GM23338 (cell line): ENCODE measurements at regions not wholly inside any gene's neighbourhood (a gene's known extent, or its start where the extent isn't known, plus 50 kb on each side); places are given as distances from the start of the nearest gene placed in this dataset.

Experiments used
- ATAC-seq: fragments of 200-7000 bp; cut with Tn5 transposase; 3 replicates; pipeline ENCODE4 v1.9.1; 2020
- DNase-seq: peaks from one replicate; pipeline ENCODE4 v3.0.0-alpha.2; 2015; ENCODE audit warnings: low spot score
- H2AFZ ChIP-seq: fragments of 200-600 bp; sonication (generic); 2 replicates; pipeline ENCODE4 v1.8.0; 2016; ENCODE audit warnings: antibody characterized with exemption, mild to moderate bottlenecking, moderate library complexity
- H3F3A ChIP-seq: fragments of 200-600 bp; sonication (generic); replicated peaks from 2 replicates; pipeline ENCODE4 v1.8.0; 2017; ENCODE audit warnings: antibody characterized with exemption, mixed run types, low read depth
- H3K27ac ChIP-seq: fragments of 200-600 bp; sonication (generic); 2 replicates; pipeline ENCODE4 v1.6.1; 2016; ENCODE audit warnings: low read depth
- H3K27me3 ChIP-seq: fragments of 200-600 bp; sonication (generic); 2 replicates; pipeline ENCODE4 v1.8.0; 2016; ENCODE audit warnings: mild to moderate bottlenecking, mixed run types, moderate library complexity; ENCODE audit not compliant: insufficient read depth
- H3K36me3 ChIP-seq: fragments of 200-600 bp; sonication (generic); 2 replicates; pipeline ENCODE4 v1.8.0; 2016; ENCODE audit warnings: mild to moderate bottlenecking; ENCODE audit not compliant: insufficient read depth
- H3K4me1 ChIP-seq: fragments of 200-600 bp; sonication (generic); 2 replicates; pipeline ENCODE4 v1.8.0; 2016; ENCODE audit warnings: mild to moderate bottlenecking, moderate library complexity; ENCODE audit not compliant: insufficient read depth
- H3K4me2 ChIP-seq: fragments of 200-600 bp; sonication (generic); 2 replicates; pipeline ENCODE4 v1.7.1; 2017; ENCODE audit warnings: mixed run types
- H3K4me3 ChIP-seq: fragments of 200-600 bp; sonication (generic); 2 replicates; pipeline ENCODE4 v1.6.1; 2016; ENCODE audit warnings: mixed run types
- H3K79me2 ChIP-seq: fragments of 200-600 bp; sonication (generic); replicated peaks from 2 replicates; pipeline ENCODE4 v1.8.0; 2017; ENCODE audit warnings: mild to moderate bottlenecking; ENCODE audit not compliant: insufficient read depth
- H3K9me2 ChIP-seq: fragments of 200-600 bp; sonication (generic); 2 replicates; pipeline ENCODE4 v1.8.0; 2017; ENCODE audit not compliant: insufficient read depth
- H4K20me1 ChIP-seq: fragments of 200-600 bp; sonication (generic); replicated peaks from 2 replicates; pipeline ENCODE4 v1.8.0; 2017; ENCODE audit warnings: mild to moderate bottlenecking; ENCODE audit not compliant: insufficient read depth
- H3K27ac Mint-ChIP-seq: 2 replicates; pipeline ENCODE4 v1.8.0; 2020; ENCODE audit warnings: inconsistent platforms, mild to moderate bottlenecking, moderate library complexity, mixed read lengths
- H3K27me3 Mint-ChIP-seq: 3 replicates; pipeline ENCODE4 v1.8.0; 2022; ENCODE audit warnings: low read depth, mild to moderate bottlenecking, moderate library complexity, mixed read lengths, inconsistent platforms; ENCODE audit not compliant: insufficient read depth, poor library complexity
- H3K36me3 Mint-ChIP-seq: 3 replicates; pipeline ENCODE4 v1.8.0; 2021; ENCODE audit warnings: low read depth, mild to moderate bottlenecking, inconsistent platforms, moderate library complexity, mixed read lengths
- H3K4me1 Mint-ChIP-seq: 3 replicates; pipeline ENCODE4 v1.8.0; 2020; ENCODE audit warnings: mild to moderate bottlenecking, inconsistent platforms, mixed read lengths
- H3K4me3 Mint-ChIP-seq: 3 replicates; pipeline ENCODE4 v1.8.0; 2021; ENCODE audit warnings: moderate library complexity, mild to moderate bottlenecking, inconsistent platforms, mixed read lengths
- H3K9me3 Mint-ChIP-seq: 3 replicates; pipeline ENCODE4 v1.8.0; 2020; ENCODE audit warnings: moderate library complexity, mild to moderate bottlenecking, inconsistent platforms, mixed read lengths
- CREB1 ChIP-seq: fragments of 250-450 bp; sonication (Bioruptor Pico); IDR thresholded peaks from 2 replicates; pipeline ENCODE4 v1.5.0; 2020; ENCODE audit warnings: low read depth, mild to moderate bottlenecking, moderate library complexity
- EZH2 ChIP-seq: fragments of 200-600 bp; sonication (generic); IDR thresholded peaks from one replicate; pipeline ENCODE4 v1.8.0; 2017; ENCODE audit warnings: antibody characterized with exemption, mild to moderate bottlenecking, low read depth; ENCODE audit not compliant: unreplicated experiment
- EZH2phosphoT487 ChIP-seq: fragments of 200-600 bp; sonication (generic); IDR thresholded peaks from one replicate; pipeline ENCODE4 v1.8.1; 2018; ENCODE audit warnings: antibody characterized with exemption; ENCODE audit not compliant: unreplicated experiment
- NANOG ChIP-seq: IDR thresholded peaks from 2 replicates; pipeline ENCODE4 v1.6.1; 2016; ENCODE audit warnings: antibody characterized with exemption, borderline replicate concordance
- POLR2AphosphoS5 ChIP-seq: IDR thresholded peaks from 2 replicates; pipeline ENCODE4 v1.6.1; 2016; ENCODE audit warnings: antibody characterized with exemption, low read depth
- STAT1 ChIP-seq: IDR thresholded peaks from one replicate; pipeline ENCODE4 v1.6.1; 2016; ENCODE audit warnings: antibody characterized with exemption; ENCODE audit not compliant: unreplicated experiment
- ZNF114 ChIP-seq: fragments of 250-450 bp; sonication (Bioruptor Pico); IDR thresholded peaks from 2 replicates; pipeline ENCODE4 v1.5.0; 2020; ENCODE audit warnings: mild to moderate bottlenecking, moderate library complexity
- ZNF331 ChIP-seq: fragments of 250-450 bp; sonication (Bioruptor Pico); IDR thresholded peaks from 2 replicates; pipeline ENCODE4 v1.5.0; 2020; ENCODE audit warnings: low read depth, mild to moderate bottlenecking, moderate library complexity
- TF ChIP-seq, protein P1 (sequence below), 2 experiments: fragments of 200-600 bp in 1 of 2; sonication (generic) in 1 of 2; conservative IDR thresholded peaks; 2 replicates each; pipeline versions ENCODE4 v1.5.1 to v1.6.1; 2016 to 2017; ENCODE audit warnings: antibody characterized with exemption in 2 of 2, low read depth in 2 of 2, mild to moderate bottlenecking in 2 of 2, moderate library complexity in 1 of 2
- TF ChIP-seq, protein P2 (sequence below): fragments of 250-450 bp; sonication (Bioruptor Pico); IDR thresholded peaks from 2 replicates; pipeline ENCODE4 v1.5.0; 2020; ENCODE audit warnings: mild to moderate bottlenecking, moderate library complexity

DNA sequence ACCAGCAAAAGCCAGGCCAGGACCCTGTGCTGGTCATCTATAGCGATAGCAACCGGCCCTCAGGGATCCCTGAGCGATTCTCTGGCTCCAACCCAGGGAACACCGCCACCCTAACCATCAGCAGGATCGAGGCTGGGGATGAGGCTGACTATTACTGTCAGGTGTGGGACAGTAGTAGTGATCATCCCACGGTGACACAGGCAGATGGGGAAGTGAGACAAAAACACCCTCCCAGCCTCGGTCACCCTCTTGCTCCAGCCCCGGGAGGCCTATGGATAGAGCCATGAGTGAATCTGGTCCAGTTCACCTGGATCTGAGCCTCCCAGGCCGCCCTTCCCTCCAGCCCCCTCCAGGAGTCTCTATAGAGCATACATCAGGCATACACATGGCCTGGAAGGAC lies 115.2 kb upstream of the IGLL5 start:
- H3K9me3 Mint-ChIP-seq = no peaks in the 10 kb centered on the region
- H3K27me3 Mint-ChIP-seq = peaks cover 62% of the 10 kb centered on the region
- Histone ChIP-seq H3K4me3 (no peak overlapping the region), H3K27me3 (peaks cover 97% of the 10 kb centered on the region), H3K4me1 (no peaks in the 10 kb centered on the region), H4K20me1 (peaks cover 4% of the 10 kb centered on the region; the same call in 1 of the 2 replicates), H2AFZ (no peak overlapping the region), H3K36me3 (no peaks in the 10 kb centered on the region), H3F3A (no peaks in the 10 kb centered on the region), H3K9me2 (no peaks in the 10 kb centered on the region), H3K4me2 (no peak overlapping the region), H3K27ac (no peak overlapping the region), H3K79me2 (no peaks in the 10 kb centered on the region)
- H3K36me3 Mint-ChIP-seq = no peaks in the 10 kb centered on the region
- no peak overlapping the region for H3K4me3 Mint-ChIP-seq
- ATAC-seq = peak; percentile 47
- TF ChIP-seq, protein P1, sequence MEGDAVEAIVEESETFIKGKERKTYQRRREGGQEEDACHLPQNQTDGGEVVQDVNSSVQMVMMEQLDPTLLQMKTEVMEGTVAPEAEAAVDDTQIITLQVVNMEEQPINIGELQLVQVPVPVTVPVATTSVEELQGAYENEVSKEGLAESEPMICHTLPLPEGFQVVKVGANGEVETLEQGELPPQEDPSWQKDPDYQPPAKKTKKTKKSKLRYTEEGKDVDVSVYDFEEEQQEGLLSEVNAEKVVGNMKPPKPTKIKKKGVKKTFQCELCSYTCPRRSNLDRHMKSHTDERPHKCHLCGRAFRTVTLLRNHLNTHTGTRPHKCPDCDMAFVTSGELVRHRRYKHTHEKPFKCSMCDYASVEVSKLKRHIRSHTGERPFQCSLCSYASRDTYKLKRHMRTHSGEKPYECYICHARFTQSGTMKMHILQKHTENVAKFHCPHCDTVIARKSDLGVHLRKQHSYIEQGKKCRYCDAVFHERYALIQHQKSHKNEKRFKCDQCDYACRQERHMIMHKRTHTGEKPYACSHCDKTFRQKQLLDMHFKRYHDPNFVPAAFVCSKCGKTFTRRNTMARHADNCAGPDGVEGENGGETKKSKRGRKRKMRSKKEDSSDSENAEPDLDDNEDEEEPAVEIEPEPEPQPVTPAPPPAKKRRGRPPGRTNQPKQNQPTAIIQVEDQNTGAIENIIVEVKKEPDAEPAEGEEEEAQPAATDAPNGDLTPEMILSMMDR (conservative IDR thresholded peaks at IDR 0.05; ENCODE audit: low read depth in 2 of 2) = 0 out of 4 replicates have a peak, but pooled peaks of 1 of the 2 experiments have one; percentile 3
- TF ChIP-seq STAT1 = no peak
- H3K4me1 Mint-ChIP-seq = no peaks in the 10 kb centered on the region
- DNase-seq = peak; percentile 20
- no peak overlapping the region for H3K27ac Mint-ChIP-seq

DNA sequence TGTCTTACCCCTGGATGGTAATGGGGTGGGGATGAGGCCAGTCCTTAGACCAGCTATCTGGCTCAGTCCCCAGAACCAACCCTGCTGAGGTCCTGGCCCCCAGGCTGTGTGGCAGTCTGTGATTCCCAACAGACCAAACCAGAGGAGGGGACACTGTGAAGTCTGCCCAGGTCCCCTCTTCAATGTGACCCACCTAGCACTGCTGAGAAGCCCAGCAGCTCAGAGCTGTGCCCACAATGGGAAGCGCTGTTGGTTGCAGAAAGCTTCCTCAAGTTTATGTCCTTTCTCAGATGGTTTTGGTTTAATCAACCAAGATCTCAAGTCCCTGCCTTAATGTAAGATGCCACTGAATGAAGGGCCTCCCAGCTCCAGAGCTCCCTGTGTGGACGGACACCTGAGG lies 114.7 kb upstream of the IGLL5 start:
- Histone ChIP-seq H2AFZ (no peak overlapping the region), H3F3A (no peaks in the 10 kb centered on the region), H3K79me2 (no peaks in the 10 kb centered on the region), H3K9me2 (no peaks in the 10 kb centered on the region), H3K4me2 (no peak overlapping the region), H3K4me1 (no peaks in the 10 kb centered on the region), H3K27me3 (peaks cover 97% of the 10 kb centered on the region), H3K4me3 (no peak overlapping the region), H3K27ac (no peak overlapping the region), H4K20me1 (peaks cover 4% of the 10 kb centered on the region; the same call in 1 of the 2 replicates), H3K36me3 (no peaks in the 10 kb centered on the region)
- Mint-ChIP-seq H3K4me3 (no peak overlapping the region), H3K27me3 (peaks cover 60% of the 10 kb centered on the region), H3K36me3 (no peaks in the 10 kb centered on the region), H3K27ac (no peak overlapping the region), H3K9me3 (no peaks in the 10 kb centered on the region), H3K4me1 (no peaks in the 10 kb centered on the region)
- DNase-seq (no peak), ATAC-seq (no peak)
- TF ChIP-seq EZH2phosphoT487 = no peak
- no peak for TF ChIP-seq ZNF331 (CRISPR knock-in tag)

DNA sequence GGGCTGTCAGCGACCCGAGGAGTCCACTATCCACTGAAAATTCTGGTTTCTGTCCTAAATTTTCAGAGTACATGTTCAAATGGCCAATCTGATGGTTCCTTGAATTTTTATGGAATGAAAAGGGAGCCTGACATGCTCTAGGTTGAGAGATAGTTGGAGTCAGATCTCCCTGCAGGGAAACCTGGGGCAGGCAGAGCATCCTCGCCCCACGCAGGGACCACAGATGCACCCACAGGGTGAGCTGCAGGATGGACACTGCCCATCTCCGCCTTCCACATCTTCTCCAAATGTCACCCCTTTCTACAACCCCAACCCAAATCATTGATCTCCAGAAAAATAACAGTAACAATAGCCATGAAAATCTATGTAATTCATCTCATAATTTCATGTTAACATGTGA lies 114.2 kb upstream of the IGLL5 start:
- H3K4me1 Mint-ChIP-seq = no peaks in the 10 kb centered on the region
- H3K36me3 Mint-ChIP-seq = no peaks in the 10 kb centered on the region
- H4K20me1 ChIP-seq = peaks cover 4% of the 10 kb centered on the region; the same call in 1 of the 2 replicates
- H3K4me3 Mint-ChIP-seq = no peak overlapping the region
- H3K36me3 ChIP-seq = no peaks in the 10 kb centered on the region
- H3K79me2 ChIP-seq = no peaks in the 10 kb centered on the region
- no peak for DNase-seq
- no peaks in the 10 kb centered on the region for H3K9me3 Mint-ChIP-seq
- no peaks in the 10 kb centered on the region for H3K9me2 ChIP-seq
- no peak overlapping the region for H3K27ac ChIP-seq
- H3K4me3 ChIP-seq = no peak overlapping the region
- no peaks in the 10 kb centered on the region for H3F3A ChIP-seq
- H3K27ac Mint-ChIP-seq = no peak overlapping the region
- ATAC-seq = no peak
- H3K27me3 ChIP-seq = peaks cover 97% of the 10 kb centered on the region
- no peak overlapping the region for H3K4me2 ChIP-seq
- H3K27me3 Mint-ChIP-seq = peaks cover 55% of the 10 kb centered on the region
- no peaks in the 10 kb centered on the region for H3K4me1 ChIP-seq
- no peak overlapping the region for H2AFZ ChIP-seq
- TF ChIP-seq POLR2AphosphoS5 = no peak
- TF ChIP-seq EZH2phosphoT487 = no peak
- no peak for TF ChIP-seq ZNF114 (CRISPR knock-in tag)
- TF ChIP-seq, protein P2, sequence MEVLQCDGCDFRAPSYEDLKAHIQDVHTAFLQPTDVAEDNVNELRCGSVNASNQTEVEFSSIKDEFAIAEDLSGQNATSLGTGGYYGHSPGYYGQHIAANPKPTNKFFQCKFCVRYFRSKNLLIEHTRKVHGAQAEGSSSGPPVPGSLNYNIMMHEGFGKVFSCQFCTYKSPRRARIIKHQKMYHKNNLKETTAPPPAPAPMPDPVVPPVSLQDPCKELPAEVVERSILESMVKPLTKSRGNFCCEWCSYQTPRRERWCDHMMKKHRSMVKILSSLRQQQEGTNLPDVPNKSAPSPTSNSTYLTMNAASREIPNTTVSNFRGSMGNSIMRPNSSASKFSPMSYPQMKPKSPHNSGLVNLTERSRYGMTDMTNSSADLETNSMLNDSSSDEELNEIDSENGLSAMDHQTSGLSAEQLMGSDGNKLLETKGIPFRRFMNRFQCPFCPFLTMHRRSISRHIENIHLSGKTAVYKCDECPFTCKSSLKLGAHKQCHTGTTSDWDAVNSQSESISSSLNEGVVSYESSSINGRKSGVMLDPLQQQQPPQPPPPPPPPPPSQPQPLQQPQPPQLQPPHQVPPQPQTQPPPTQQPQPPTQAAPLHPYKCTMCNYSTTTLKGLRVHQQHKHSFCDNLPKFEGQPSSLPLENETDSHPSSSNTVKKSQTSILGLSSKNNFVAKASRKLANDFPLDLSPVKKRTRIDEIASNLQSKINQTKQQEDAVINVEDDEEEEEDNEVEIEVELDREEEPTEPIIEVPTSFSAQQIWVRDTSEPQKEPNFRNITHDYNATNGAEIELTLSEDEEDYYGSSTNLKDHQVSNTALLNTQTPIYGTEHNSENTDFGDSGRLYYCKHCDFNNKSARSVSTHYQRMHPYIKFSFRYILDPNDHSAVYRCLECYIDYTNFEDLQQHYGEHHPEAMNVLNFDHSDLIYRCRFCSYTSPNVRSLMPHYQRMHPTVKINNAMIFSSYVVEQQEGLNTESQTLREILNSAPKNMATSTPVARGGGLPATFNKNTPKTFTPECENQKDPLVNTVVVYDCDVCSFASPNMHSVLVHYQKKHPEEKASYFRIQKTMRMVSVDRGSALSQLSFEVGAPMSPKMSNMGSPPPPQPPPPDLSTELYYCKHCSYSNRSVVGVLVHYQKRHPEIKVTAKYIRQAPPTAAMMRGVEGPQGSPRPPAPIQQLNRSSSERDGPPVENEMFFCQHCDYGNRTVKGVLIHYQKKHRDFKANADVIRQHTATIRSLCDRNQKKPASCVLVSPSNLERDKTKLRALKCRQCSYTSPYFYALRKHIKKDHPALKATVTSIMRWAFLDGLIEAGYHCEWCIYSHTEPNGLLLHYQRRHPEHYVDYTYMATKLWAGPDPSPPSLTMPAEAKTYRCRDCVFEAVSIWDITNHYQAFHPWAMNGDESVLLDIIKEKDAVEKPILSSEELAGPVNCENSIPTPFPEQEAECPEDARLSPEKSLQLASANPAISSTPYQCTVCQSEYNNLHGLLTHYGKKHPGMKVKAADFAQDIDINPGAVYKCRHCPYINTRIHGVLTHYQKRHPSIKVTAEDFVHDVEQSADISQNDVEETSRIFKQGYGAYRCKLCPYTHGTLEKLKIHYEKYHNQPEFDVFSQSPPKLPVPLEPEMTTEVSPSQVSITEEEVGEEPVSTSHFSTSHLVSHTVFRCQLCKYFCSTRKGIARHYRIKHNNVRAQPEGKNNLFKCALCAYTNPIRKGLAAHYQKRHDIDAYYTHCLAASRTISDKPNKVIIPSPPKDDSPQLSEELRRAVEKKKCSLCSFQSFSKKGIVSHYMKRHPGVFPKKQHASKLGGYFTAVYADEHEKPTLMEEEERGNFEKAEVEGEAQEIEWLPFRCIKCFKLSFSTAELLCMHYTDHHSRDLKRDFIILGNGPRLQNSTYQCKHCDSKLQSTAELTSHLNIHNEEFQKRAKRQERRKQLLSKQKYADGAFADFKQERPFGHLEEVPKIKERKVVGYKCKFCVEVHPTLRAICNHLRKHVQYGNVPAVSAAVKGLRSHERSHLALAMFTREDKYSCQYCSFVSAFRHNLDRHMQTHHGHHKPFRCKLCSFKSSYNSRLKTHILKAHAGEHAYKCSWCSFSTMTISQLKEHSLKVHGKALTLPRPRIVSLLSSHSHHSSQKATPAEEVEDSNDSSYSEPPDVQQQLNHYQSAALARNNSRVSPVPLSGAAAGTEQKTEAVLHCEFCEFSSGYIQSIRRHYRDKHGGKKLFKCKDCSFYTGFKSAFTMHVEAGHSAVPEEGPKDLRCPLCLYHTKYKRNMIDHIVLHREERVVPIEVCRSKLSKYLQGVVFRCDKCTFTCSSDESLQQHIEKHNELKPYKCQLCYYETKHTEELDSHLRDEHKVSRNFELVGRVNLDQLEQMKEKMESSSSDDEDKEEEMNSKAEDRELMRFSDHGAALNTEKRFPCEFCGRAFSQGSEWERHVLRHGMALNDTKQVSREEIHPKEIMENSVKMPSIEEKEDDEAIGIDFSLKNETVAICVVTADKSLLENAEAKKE (CRISPR knock-in tag) = no peak
- no peak for TF ChIP-seq CREB1 (CRISPR knock-in tag)
- no peak for TF ChIP-seq NANOG
- no peak for TF ChIP-seq EZH2
- TF ChIP-seq ZNF331 (CRISPR knock-in tag) = no peak
